ENCODE measurements at regions not wholly inside any gene's neighbourhood (a gene's known extent, or its start where the extent isn't known, plus 50 kb on each side); places are given as distances from the start of the nearest gene placed in this dataset.

GRCh38 chr7:113410796-113411195, 292.4 kb upstream of the SMIM30 start:
- Mint-ChIP-seq H3K27me3 (ENCODE audit: low read depth) (no peaks in the 10 kb centered on the region; the same call in 1 of the 2 replicates), H3K27ac (no peak overlapping the region), H3K36me3 (no peaks in the 10 kb centered on the region), H3K4me3 (no peak overlapping the region), H3K9me3 (no peaks in the 10 kb centered on the region), H3K4me1 (peaks cover 16% of the 10 kb centered on the region)
- ATAC-seq (no peak), DNase-seq (ENCODE audit: low spot score) (no peak)
- POLR2A ChIA-PET: no interaction called here
- CTCF ChIA-PET: no interaction called here
- TF ChIP-seq ZNF263 (CRISPR knock-in tag; IDR thresholded peaks at IDR 0.05; ENCODE audit: low read depth) (no peak), ESRRA (CRISPR knock-in tag; IDR thresholded peaks at IDR 0.05; ENCODE audit: borderline replicate concordance) (no peak), ZNF416 (CRISPR knock-in tag; IDR thresholded peaks at IDR 0.05) (no peak), ZNF219 (CRISPR knock-in tag; IDR thresholded peaks at IDR 0.05; ENCODE audit: borderline replicate concordance) (no peak), GRHL2 (CRISPR knock-in tag; IDR thresholded peaks at IDR 0.05; ENCODE audit: insufficient replicate concordance, severe bottlenecking) (no peak), IRF1 (CRISPR knock-in tag; IDR thresholded peaks at IDR 0.05) (no peak), E2F5 (CRISPR knock-in tag; IDR thresholded peaks at IDR 0.05) (no peak), OVOL2 (CRISPR knock-in tag; IDR thresholded peaks at IDR 0.05; ENCODE audit: borderline replicate concordance) (no peak), NR3C1 (CRISPR knock-in tag; conservative IDR thresholded peaks at IDR 0.05; ENCODE audit: low read depth) (no peak), MXD4 (CRISPR knock-in tag; IDR thresholded peaks at IDR 0.05; ENCODE audit: borderline replicate concordance) (no peak), FOXP1 (CRISPR knock-in tag; IDR thresholded peaks at IDR 0.05; ENCODE audit: borderline replicate concordance) (no peak), SP1 (CRISPR knock-in tag; conservative IDR thresholded peaks at IDR 0.05) (no peak), ZNF232 (CRISPR knock-in tag; IDR thresholded peaks at IDR 0.05) (no peak)
- TF ChIP-seq, protein P1, sequence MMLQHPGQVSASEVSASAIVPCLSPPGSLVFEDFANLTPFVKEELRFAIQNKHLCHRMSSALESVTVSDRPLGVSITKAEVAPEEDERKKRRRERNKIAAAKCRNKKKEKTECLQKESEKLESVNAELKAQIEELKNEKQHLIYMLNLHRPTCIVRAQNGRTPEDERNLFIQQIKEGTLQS (CRISPR knock-in tag; conservative IDR thresholded peaks at IDR 0.05): no peak
- TF ChIP-seq, protein P2, sequence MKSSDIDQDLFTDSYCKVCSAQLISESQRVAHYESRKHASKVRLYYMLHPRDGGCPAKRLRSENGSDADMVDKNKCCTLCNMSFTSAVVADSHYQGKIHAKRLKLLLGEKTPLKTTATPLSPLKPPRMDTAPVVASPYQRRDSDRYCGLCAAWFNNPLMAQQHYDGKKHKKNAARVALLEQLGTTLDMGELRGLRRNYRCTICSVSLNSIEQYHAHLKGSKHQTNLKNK (CRISPR knock-in tag; IDR thresholded peaks at IDR 0.05): no peak
- TF ChIP-seq, protein P3, sequence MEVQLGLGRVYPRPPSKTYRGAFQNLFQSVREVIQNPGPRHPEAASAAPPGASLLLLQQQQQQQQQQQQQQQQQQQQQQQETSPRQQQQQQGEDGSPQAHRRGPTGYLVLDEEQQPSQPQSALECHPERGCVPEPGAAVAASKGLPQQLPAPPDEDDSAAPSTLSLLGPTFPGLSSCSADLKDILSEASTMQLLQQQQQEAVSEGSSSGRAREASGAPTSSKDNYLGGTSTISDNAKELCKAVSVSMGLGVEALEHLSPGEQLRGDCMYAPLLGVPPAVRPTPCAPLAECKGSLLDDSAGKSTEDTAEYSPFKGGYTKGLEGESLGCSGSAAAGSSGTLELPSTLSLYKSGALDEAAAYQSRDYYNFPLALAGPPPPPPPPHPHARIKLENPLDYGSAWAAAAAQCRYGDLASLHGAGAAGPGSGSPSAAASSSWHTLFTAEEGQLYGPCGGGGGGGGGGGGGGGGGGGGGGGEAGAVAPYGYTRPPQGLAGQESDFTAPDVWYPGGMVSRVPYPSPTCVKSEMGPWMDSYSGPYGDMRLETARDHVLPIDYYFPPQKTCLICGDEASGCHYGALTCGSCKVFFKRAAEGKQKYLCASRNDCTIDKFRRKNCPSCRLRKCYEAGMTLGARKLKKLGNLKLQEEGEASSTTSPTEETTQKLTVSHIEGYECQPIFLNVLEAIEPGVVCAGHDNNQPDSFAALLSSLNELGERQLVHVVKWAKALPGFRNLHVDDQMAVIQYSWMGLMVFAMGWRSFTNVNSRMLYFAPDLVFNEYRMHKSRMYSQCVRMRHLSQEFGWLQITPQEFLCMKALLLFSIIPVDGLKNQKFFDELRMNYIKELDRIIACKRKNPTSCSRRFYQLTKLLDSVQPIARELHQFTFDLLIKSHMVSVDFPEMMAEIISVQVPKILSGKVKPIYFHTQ (CRISPR knock-in tag; IDR thresholded peaks at IDR 0.05): no peak
- TF ChIP-seq, protein P4, sequence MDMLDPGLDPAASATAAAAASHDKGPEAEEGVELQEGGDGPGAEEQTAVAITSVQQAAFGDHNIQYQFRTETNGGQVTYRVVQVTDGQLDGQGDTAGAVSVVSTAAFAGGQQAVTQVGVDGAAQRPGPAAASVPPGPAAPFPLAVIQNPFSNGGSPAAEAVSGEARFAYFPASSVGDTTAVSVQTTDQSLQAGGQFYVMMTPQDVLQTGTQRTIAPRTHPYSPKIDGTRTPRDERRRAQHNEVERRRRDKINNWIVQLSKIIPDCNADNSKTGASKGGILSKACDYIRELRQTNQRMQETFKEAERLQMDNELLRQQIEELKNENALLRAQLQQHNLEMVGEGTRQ (CRISPR knock-in tag; IDR thresholded peaks at IDR 0.05): no peak
- TF ChIP-seq, protein P5, sequence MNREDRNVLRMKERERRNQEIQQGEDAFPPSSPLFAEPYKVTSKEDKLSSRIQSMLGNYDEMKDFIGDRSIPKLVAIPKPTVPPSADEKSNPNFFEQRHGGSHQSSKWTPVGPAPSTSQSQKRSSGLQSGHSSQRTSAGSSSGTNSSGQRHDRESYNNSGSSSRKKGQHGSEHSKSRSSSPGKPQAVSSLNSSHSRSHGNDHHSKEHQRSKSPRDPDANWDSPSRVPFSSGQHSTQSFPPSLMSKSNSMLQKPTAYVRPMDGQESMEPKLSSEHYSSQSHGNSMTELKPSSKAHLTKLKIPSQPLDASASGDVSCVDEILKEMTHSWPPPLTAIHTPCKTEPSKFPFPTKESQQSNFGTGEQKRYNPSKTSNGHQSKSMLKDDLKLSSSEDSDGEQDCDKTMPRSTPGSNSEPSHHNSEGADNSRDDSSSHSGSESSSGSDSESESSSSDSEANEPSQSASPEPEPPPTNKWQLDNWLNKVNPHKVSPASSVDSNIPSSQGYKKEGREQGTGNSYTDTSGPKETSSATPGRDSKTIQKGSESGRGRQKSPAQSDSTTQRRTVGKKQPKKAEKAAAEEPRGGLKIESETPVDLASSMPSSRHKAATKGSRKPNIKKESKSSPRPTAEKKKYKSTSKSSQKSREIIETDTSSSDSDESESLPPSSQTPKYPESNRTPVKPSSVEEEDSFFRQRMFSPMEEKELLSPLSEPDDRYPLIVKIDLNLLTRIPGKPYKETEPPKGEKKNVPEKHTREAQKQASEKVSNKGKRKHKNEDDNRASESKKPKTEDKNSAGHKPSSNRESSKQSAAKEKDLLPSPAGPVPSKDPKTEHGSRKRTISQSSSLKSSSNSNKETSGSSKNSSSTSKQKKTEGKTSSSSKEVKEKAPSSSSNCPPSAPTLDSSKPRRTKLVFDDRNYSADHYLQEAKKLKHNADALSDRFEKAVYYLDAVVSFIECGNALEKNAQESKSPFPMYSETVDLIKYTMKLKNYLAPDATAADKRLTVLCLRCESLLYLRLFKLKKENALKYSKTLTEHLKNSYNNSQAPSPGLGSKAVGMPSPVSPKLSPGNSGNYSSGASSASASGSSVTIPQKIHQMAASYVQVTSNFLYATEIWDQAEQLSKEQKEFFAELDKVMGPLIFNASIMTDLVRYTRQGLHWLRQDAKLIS (CRISPR knock-in tag; IDR thresholded peaks at IDR 0.05; ENCODE audit: borderline replicate concordance): no peak

Data from WTC11 (cell line).